ENCODE measurements at regions not wholly inside any gene's neighbourhood (a gene's known extent, or its start where the extent isn't known, plus 50 kb on each side); places are given as distances from the start of the nearest gene placed in this dataset.

- intact Hi-C loops (cut with DNase I): no loop called here
These were observed 80.4 kb upstream of the GRB10 start for GRCh38 chr7:50863053-50863452.

GRCh38 chr7:50862302-50862701, 79.6 kb upstream of the GRB10 start:
- intact Hi-C loops (cut with DNase I): no loop called here
- no peak for TF ChIP-seq CTCF (IDR thresholded peaks at IDR 0.05)
- H3K27me3 ChIP-seq: no peaks in the 10 kb centered on the region
- no peak overlapping the region for H3K27ac ChIP-seq
- no peaks in the 10 kb centered on the region for H3K9me3 ChIP-seq
- H3K36me3 ChIP-seq: no peaks in the 10 kb centered on the region
- H3K4me1 ChIP-seq: no peaks in the 10 kb centered on the region
- ATAC-seq (no peak), DNase-seq (no peak)
- no peak overlapping the region for H3K4me3 ChIP-seq

More at GRCh38 chr7:50863053-50863452, 80.4 kb upstream of the GRB10 start:
- TF ChIP-seq CTCF (IDR thresholded peaks at IDR 0.05): no peak
- Histone ChIP-seq H3K36me3 (no peaks in the 10 kb centered on the region), H3K27me3 (no peaks in the 10 kb centered on the region), H3K4me1 (no peaks in the 10 kb centered on the region), H3K27ac (no peak overlapping the region), H3K4me3 (no peak overlapping the region), H3K9me3 (no peaks in the 10 kb centered on the region)
- DNase-seq: no peak
- ATAC-seq: no peak

- H3K4me3 ChIP-seq: no peak overlapping the region
- no peak overlapping the region for H3K27ac ChIP-seq
- ATAC-seq (no peak), DNase-seq (no peak)
- no peaks in the 10 kb centered on the region for H3K4me1 ChIP-seq
- TF ChIP-seq CTCF (IDR thresholded peaks at IDR 0.05): no peak
- intact Hi-C loops (cut with DNase I): no loop called here
- H3K9me3 ChIP-seq: no peaks in the 10 kb centered on the region
- no peaks in the 10 kb centered on the region for H3K27me3 ChIP-seq
- no peaks in the 10 kb centered on the region for H3K36me3 ChIP-seq
These were observed 77.9 kb upstream of the GRB10 start for GRCh38 chr7:50860598-50860997.

GRCh38 chr7:50860174-50860573, 77.5 kb upstream of the GRB10 start:
- intact Hi-C loops (cut with DNase I): no loop called here
- ATAC-seq (no peak), DNase-seq (no peak)
- TF ChIP-seq CTCF (IDR thresholded peaks at IDR 0.05): no peak
- Histone ChIP-seq H3K27me3 (no peaks in the 10 kb centered on the region), H3K9me3 (no peaks in the 10 kb centered on the region), H3K36me3 (no peaks in the 10 kb centered on the region), H3K27ac (no peak overlapping the region), H3K4me3 (no peak overlapping the region), H3K4me1 (no peaks in the 10 kb centered on the region)

GRCh38 chr7:50858528-50859245, 76.0 kb upstream of the GRB10 start:
- ATAC-seq (no peak), DNase-seq (no peak)
- no peak for TF ChIP-seq CTCF (IDR thresholded peaks at IDR 0.05)
- H3K36me3 ChIP-seq: no peaks in the 10 kb centered on the region
- no peak overlapping the region for H3K4me3 ChIP-seq
- no peak overlapping the region for H3K27ac ChIP-seq
- H3K4me1 ChIP-seq: no peaks in the 10 kb centered on the region
- H3K9me3 ChIP-seq: no peaks in the 10 kb centered on the region
- intact Hi-C loops (cut with DNase I): no loop called here
- no peaks in the 10 kb centered on the region for H3K27me3 ChIP-seq
